Muscle layer of duodenum (tissue), 2 donors: ENCODE measurements at regions not wholly inside any gene's neighbourhood (a gene's known extent, or its start where the extent isn't known, plus 50 kb on each side); places are given as distances from the start of the nearest gene placed in this dataset.

Experiments
- H3K27ac ChIP-seq: one replicate; pipeline ENCODE4 v1.7.0; 2013; ENCODE audit warnings: mild to moderate bottlenecking, low read length
- H3K27me3 ChIP-seq: one replicate; pipeline ENCODE4 v1.7.0; 2013; ENCODE audit warnings: low read depth, mild to moderate bottlenecking, control low read depth, low read length
- H3K36me3 ChIP-seq, 2 donors: one replicate each; pipeline ENCODE4 v1.7.0; 2013; ENCODE audit warnings: low read length in 2 of 2, control low read depth in 1 of 2, mild to moderate bottlenecking in 1 of 2; ENCODE audit not compliant: insufficient read depth in 2 of 2, control insufficient read depth in 1 of 2
- H3K4me1 ChIP-seq, 2 donors: one replicate each; pipeline ENCODE4 v1.7.0; 2013; ENCODE audit warnings: low read length in 2 of 2, mild to moderate bottlenecking in 2 of 2, control low read depth in 1 of 2, moderate library complexity in 1 of 2; ENCODE audit not compliant: insufficient read depth in 2 of 2, control insufficient read depth in 1 of 2
- H3K4me3 ChIP-seq, 2 donors: one replicate each; pipeline ENCODE4 v1.7.0; 2013; ENCODE audit warnings: low read length in 2 of 2, low read depth in 1 of 2, mild to moderate bottlenecking in 1 of 2
- H3K9me3 ChIP-seq, 2 donors: one replicate each; pipeline ENCODE4 v1.7.0; 2013; ENCODE audit warnings: low read length in 2 of 2, control low read depth in 1 of 2, mild to moderate bottlenecking in 1 of 2; ENCODE audit not compliant: control insufficient read depth in 1 of 2
- donor health status: healthy.

- Histone ChIP-seq H3K9me3 (no peaks in the 10 kb centered on the region), H3K4me1 (no peaks in the 10 kb centered on the region), H3K4me3 (no peak overlapping the region), H3K27me3 (no peaks in the 10 kb centered on the region), H3K36me3 (no peaks in the 10 kb centered on the region), H3K27ac (no peak overlapping the region)
Observed at GRCh38 chr9:119432428-119432827, 63.2 kb upstream of the BRINP1 start.

DNA sequence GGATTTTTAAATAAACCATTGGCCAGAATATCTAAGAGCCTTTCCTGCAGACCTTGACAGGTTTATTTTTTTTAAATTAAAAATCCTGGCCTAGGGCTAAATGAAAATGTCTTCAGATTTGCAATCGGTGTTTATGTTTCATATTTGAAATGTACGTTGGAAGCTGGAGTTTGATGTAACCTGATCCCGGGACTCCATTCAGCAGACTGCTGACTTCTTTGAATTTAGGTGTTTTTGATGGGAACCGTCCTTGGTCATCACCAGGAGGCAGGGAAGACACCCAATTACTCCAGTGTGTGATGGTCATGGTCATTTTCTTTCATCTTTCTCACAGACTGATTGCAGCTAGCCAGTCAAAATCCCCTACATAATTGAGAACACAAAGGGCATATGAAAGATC lies 60.1 kb upstream of the BRINP1 start:
- Histone ChIP-seq H3K4me1 (no peaks in the 10 kb centered on the region), H3K27me3 (no peaks in the 10 kb centered on the region), H3K36me3 (no peaks in the 10 kb centered on the region), H3K9me3 (peaks cover 0 to 3% of the 10 kb centered on the region in 2 donors), H3K27ac (no peak overlapping the region), H3K4me3 (no peak overlapping the region)

DNA sequence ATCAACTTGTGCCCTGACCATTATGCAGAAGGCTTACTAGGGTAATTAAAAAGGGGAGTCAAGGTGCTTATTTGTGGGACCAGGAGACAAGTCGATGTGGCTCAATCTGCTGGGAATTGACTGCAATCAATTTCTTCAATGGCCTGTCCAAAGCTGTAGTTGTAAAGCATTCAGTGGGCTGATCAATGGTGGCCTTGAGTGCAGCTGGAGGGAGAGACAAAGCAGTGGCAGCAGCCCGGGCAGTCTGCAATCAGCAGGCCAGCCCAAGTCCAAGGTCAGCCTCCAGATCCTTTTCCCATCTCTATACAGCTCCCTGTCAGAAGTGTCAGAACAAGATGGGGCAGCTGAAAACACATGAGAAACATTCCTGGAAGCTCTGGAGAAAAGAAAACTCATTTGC lies 51.0 kb upstream of the BRINP1 start:
- no peaks in the 10 kb centered on the region for H3K9me3 ChIP-seq
- H3K27ac ChIP-seq = no peak overlapping the region
- H3K4me3 ChIP-seq = no peak overlapping the region
- no peaks in the 10 kb centered on the region for H3K27me3 ChIP-seq
- no peaks in the 10 kb centered on the region for H3K36me3 ChIP-seq
- H3K4me1 ChIP-seq = no peaks in the 10 kb centered on the region
